ENCODE measurements at regions not wholly inside any gene's neighbourhood (a gene's known extent, or its start where the extent isn't known, plus 50 kb on each side); places are given as distances from the start of the nearest gene placed in this dataset.

- Histone ChIP-seq H3K9me2 (ENCODE audit: insufficient read depth, low read length) (no peaks in the 10 kb centered on the region), H2AFZ (ENCODE audit: low read depth, low read length) (no peak overlapping the region), H3K79me2 (replicated peaks; ENCODE audit: insufficient read depth, low read length) (no peaks in the 10 kb centered on the region), H3F3A (ENCODE audit: insufficient read depth, low read length, poor library complexity, severe bottlenecking) (no peaks in the 10 kb centered on the region), H3K4me2 (ENCODE audit: low read length) (no peak overlapping the region), H3K27ac (ENCODE audit: low read length) (no peak overlapping the region), H3K36me3 (ENCODE audit: insufficient read depth, low read length) (no peaks in the 10 kb centered on the region), H3K9ac (ENCODE audit: low read length) (no peak overlapping the region), H3K27me3 (ENCODE audit: insufficient read depth, low read depth, low read length) (no peaks in the 10 kb centered on the region), H3K9me3 (ENCODE audit: low read length) (no peaks in the 10 kb centered on the region), H4K20me1 (ENCODE audit: insufficient read depth) (no peaks in the 10 kb centered on the region), H3K4me3 (ENCODE audit: low read length) (no peak overlapping the region)
- TF ChIP-seq EZH2 (IDR thresholded peaks at IDR 0.05; ENCODE audit: borderline replicate concordance, insufficient read depth, low read length, poor library complexity, severe bottlenecking): no peak
- TF ChIP-seq SMC3 (conservative IDR thresholded peaks at IDR 0.05; ENCODE audit: poor library complexity): no peak
- TF ChIP-seq TAF1 (IDR thresholded peaks at IDR 0.05; ENCODE audit: low read depth): no peak
- TF ChIP-seq RAD21 (conservative IDR thresholded peaks at IDR 0.05): no peak
- TF ChIP-seq CTCF (IDR thresholded peaks at IDR 0.05; ENCODE audit: poor library complexity, severe bottlenecking): no peak
- no peak for TF ChIP-seq EP300 (conservative IDR thresholded peaks at IDR 0.05; ENCODE audit: poor library complexity, severe bottlenecking)
- no peak for TF ChIP-seq REST (IDR thresholded peaks at IDR 0.05; ENCODE audit: borderline replicate concordance)
- TF ChIP-seq POLR2AphosphoS5 (IDR thresholded peaks at IDR 0.05): no peak
- no peak for TF ChIP-seq MXI1 (conservative IDR thresholded peaks at IDR 0.05; ENCODE audit: poor library complexity, severe bottlenecking)
Observed at GRCh38 chr9:126089789-126090188, 236.8 kb upstream of the MVB12B start.

- Histone ChIP-seq H3K4me2 (ENCODE audit: low read length) (no peak overlapping the region), H3K4me3 (ENCODE audit: low read length) (no peak overlapping the region), H4K20me1 (ENCODE audit: insufficient read depth) (no peaks in the 10 kb centered on the region), H2AFZ (ENCODE audit: low read depth, low read length) (no peak overlapping the region), H3K79me2 (replicated peaks; ENCODE audit: insufficient read depth, low read length) (no peaks in the 10 kb centered on the region), H3K9me3 (ENCODE audit: low read length) (no peaks in the 10 kb centered on the region), H3K9ac (ENCODE audit: low read length) (no peak overlapping the region), H3K36me3 (ENCODE audit: insufficient read depth, low read length) (no peaks in the 10 kb centered on the region), H3K27me3 (ENCODE audit: insufficient read depth, low read depth, low read length) (no peaks in the 10 kb centered on the region), H3F3A (ENCODE audit: insufficient read depth, low read length, poor library complexity, severe bottlenecking) (no peaks in the 10 kb centered on the region), H3K9me2 (ENCODE audit: insufficient read depth, low read length) (no peaks in the 10 kb centered on the region), H3K27ac (ENCODE audit: low read length) (no peak overlapping the region)
- no peak for TF ChIP-seq POLR2AphosphoS5 (IDR thresholded peaks at IDR 0.05)
- no peak for TF ChIP-seq TAF1 (IDR thresholded peaks at IDR 0.05; ENCODE audit: low read depth)
- TF ChIP-seq RAD21 (conservative IDR thresholded peaks at IDR 0.05): no peak
- TF ChIP-seq MXI1 (conservative IDR thresholded peaks at IDR 0.05; ENCODE audit: poor library complexity, severe bottlenecking): no peak
- no peak for TF ChIP-seq REST (IDR thresholded peaks at IDR 0.05; ENCODE audit: borderline replicate concordance)
- no peak for TF ChIP-seq EP300 (conservative IDR thresholded peaks at IDR 0.05; ENCODE audit: poor library complexity, severe bottlenecking)
- TF ChIP-seq EZH2 (IDR thresholded peaks at IDR 0.05; ENCODE audit: borderline replicate concordance, insufficient read depth, low read length, poor library complexity, severe bottlenecking): no peak
- TF ChIP-seq SMC3 (conservative IDR thresholded peaks at IDR 0.05; ENCODE audit: poor library complexity): no peak
- TF ChIP-seq CTCF (IDR thresholded peaks at IDR 0.05; ENCODE audit: poor library complexity, severe bottlenecking): no peak
Observed at GRCh38 chr9:126093771-126094170, 232.9 kb upstream of the MVB12B start.
